Skeletal muscle satellite cell (primary cell): ENCODE measurements at regions not wholly inside any gene's neighbourhood (a gene's known extent, or its start where the extent isn't known, plus 50 kb on each side); places are given as distances from the start of the nearest gene placed in this dataset.
A peak's percentile ranks its signal among the peaks of the same experiment; 100 is the strongest.

Experiments used
- H3K27me3 ChIP-seq: 2 replicates; pipeline ENCODE4 v1.7.0; 2013; ENCODE audit warnings: low read length; ENCODE audit not compliant: control insufficient read depth, insufficient read depth
- H3K36me3 ChIP-seq: 2 replicates; pipeline ENCODE4 v1.7.0; 2013; ENCODE audit warnings: mild to moderate bottlenecking, control low read depth, low read length; ENCODE audit not compliant: insufficient read depth
- H3K4me1 ChIP-seq: 2 replicates; pipeline ENCODE4 v1.7.0; 2013; ENCODE audit warnings: low read length; ENCODE audit not compliant: control insufficient read depth, insufficient read depth
- H3K4me2 ChIP-seq: 2 replicates; pipeline ENCODE4 v1.7.0; 2013; ENCODE audit warnings: mild to moderate bottlenecking, low read length
- H3K4me3 ChIP-seq: 2 replicates; pipeline ENCODE4 v1.7.0; 2013; ENCODE audit warnings: low read length
- H3K9ac ChIP-seq: 2 replicates; pipeline ENCODE4 v1.7.0; 2013; ENCODE audit warnings: mild to moderate bottlenecking, low read depth, low read length, moderate library complexity
- H3K9me3 ChIP-seq: replicated peaks from 2 replicates; pipeline ENCODE4 v1.7.0; 2013; ENCODE audit warnings: mild to moderate bottlenecking, control low read depth, low read length

- Histone ChIP-seq H3K4me2 (peak overlapping the region; percentile 37), H3K27me3 (no peaks in the 10 kb centered on the region), H3K9ac (peak overlapping the region; percentile 65), H3K36me3 (no peaks in the 10 kb centered on the region), H3K4me3 (no peak overlapping the region), H3K4me1 (peaks cover 71% of the 10 kb centered on the region), H3K9me3 (no peaks in the 10 kb centered on the region)
Measured at GRCh38 chrX:39898147-39898546, 199.6 kb downstream of the BCOR start.

GRCh38 chrX:39899059-39899458, 198.7 kb downstream of the BCOR start:
- H3K9ac ChIP-seq, result no peak overlapping the region
- H3K4me3 ChIP-seq, result no peak overlapping the region
- H3K36me3 ChIP-seq, result no peaks in the 10 kb centered on the region
- no peaks in the 10 kb centered on the region for H3K27me3 ChIP-seq
- peaks cover 76% of the 10 kb centered on the region for H3K4me1 ChIP-seq
- no peaks in the 10 kb centered on the region for H3K9me3 ChIP-seq
- no peak overlapping the region for H3K4me2 ChIP-seq

GRCh38 chrX:39899856-39900776, 197.6 kb downstream of the BCOR start:
- Histone ChIP-seq H3K4me3 (peak overlapping the region; percentile 49), H3K36me3 (no peaks in the 10 kb centered on the region), H3K4me2 (peak overlapping the region; percentile 69), H3K9me3 (no peaks in the 10 kb centered on the region), H3K4me1 (peaks cover 76% of the 10 kb centered on the region), H3K27me3 (no peaks in the 10 kb centered on the region), H3K9ac (peak overlapping the region; percentile 72)

GRCh38 chrX:39900777-39901170, 197.0 kb downstream of the BCOR start:
- peak overlapping the region; percentile 72 for H3K9ac ChIP-seq
- H3K27me3 ChIP-seq, result no peaks in the 10 kb centered on the region
- H3K4me3 ChIP-seq, result peak overlapping the region; percentile 49
- H3K36me3 ChIP-seq, result no peaks in the 10 kb centered on the region
- H3K9me3 ChIP-seq, result no peaks in the 10 kb centered on the region
- H3K4me1 ChIP-seq, result peaks cover 76% of the 10 kb centered on the region
- H3K4me2 ChIP-seq, result peak overlapping the region; percentile 69

- Histone ChIP-seq H3K4me1 (peaks cover 77% of the 10 kb centered on the region), H3K9me3 (no peaks in the 10 kb centered on the region), H3K4me2 (peak overlapping the region; percentile 52), H3K4me3 (peak overlapping the region; percentile 22), H3K36me3 (no peaks in the 10 kb centered on the region), H3K9ac (peak overlapping the region; percentile 78), H3K27me3 (no peaks in the 10 kb centered on the region)
Measured at GRCh38 chrX:39903343-39903742, 194.4 kb downstream of the BCOR start.

GRCh38 chrX:39903937-39904336, 193.8 kb downstream of the BCOR start:
- Histone ChIP-seq H3K4me1 (peaks cover 80% of the 10 kb centered on the region), H3K36me3 (no peaks in the 10 kb centered on the region), H3K9me3 (no peaks in the 10 kb centered on the region), H3K9ac (peak overlapping the region; percentile 78), H3K27me3 (no peaks in the 10 kb centered on the region), H3K4me3 (no peak overlapping the region), H3K4me2 (peak overlapping the region; percentile 21)

- Histone ChIP-seq H3K4me3 (no peak overlapping the region), H3K4me1 (peaks cover 85% of the 10 kb centered on the region), H3K9me3 (no peaks in the 10 kb centered on the region), H3K27me3 (no peaks in the 10 kb centered on the region), H3K36me3 (no peaks in the 10 kb centered on the region), H3K9ac (peak overlapping the region; percentile 78), H3K4me2 (peak overlapping the region; percentile 56)
Measured at GRCh38 chrX:39904816-39905537, 192.8 kb downstream of the BCOR start.

- H3K9me3 ChIP-seq, result no peaks in the 10 kb centered on the region
- peak overlapping the region; percentile 78 for H3K9ac ChIP-seq
- H3K4me3 ChIP-seq, result no peak overlapping the region
- peak overlapping the region; percentile 56 for H3K4me2 ChIP-seq
- no peaks in the 10 kb centered on the region for H3K36me3 ChIP-seq
- H3K4me1 ChIP-seq, result peaks cover 80% of the 10 kb centered on the region
- H3K27me3 ChIP-seq, result no peaks in the 10 kb centered on the region
Measured at GRCh38 chrX:39905538-39905891, 192.2 kb downstream of the BCOR start.

- Histone ChIP-seq H3K4me3 (peak overlapping the region; percentile 18), H3K9me3 (no peaks in the 10 kb centered on the region), H3K4me2 (peak overlapping the region; percentile 56), H3K9ac (peak overlapping the region; percentile 78), H3K4me1 (peaks cover 76% of the 10 kb centered on the region), H3K27me3 (no peaks in the 10 kb centered on the region), H3K36me3 (no peaks in the 10 kb centered on the region)
Measured at GRCh38 chrX:39905946-39906345, 191.8 kb downstream of the BCOR start.

- H3K9ac ChIP-seq, result peak overlapping the region; percentile 82
- no peaks in the 10 kb centered on the region for H3K36me3 ChIP-seq
- peaks cover 60% of the 10 kb centered on the region for H3K4me1 ChIP-seq
- no peaks in the 10 kb centered on the region for H3K27me3 ChIP-seq
- peak overlapping the region; percentile 30 for H3K4me3 ChIP-seq
- no peaks in the 10 kb centered on the region for H3K9me3 ChIP-seq
- peak overlapping the region; percentile 67 for H3K4me2 ChIP-seq
Measured at GRCh38 chrX:39907964-39908661, 189.6 kb downstream of the BCOR start.

- Histone ChIP-seq H3K9ac (no peak overlapping the region), H3K36me3 (no peaks in the 10 kb centered on the region), H3K4me1 (peaks cover 44% of the 10 kb centered on the region), H3K27me3 (no peaks in the 10 kb centered on the region), H3K9me3 (no peaks in the 10 kb centered on the region), H3K4me3 (no peak overlapping the region), H3K4me2 (no peak overlapping the region)
Measured at GRCh38 chrX:39909996-39910395, 187.8 kb downstream of the BCOR start.
